H7 (cell line): ENCODE measurements at regions not wholly inside any gene's neighbourhood (a gene's known extent, or its start where the extent isn't known, plus 50 kb on each side); places are given as distances from the start of the nearest gene placed in this dataset.
A peak's percentile ranks its signal among the peaks of the same experiment; 100 is the strongest.
"Not testable (repeated sequence)": the region's sequence is repeated elsewhere in the genome, so short reads cannot be mapped to it uniquely, and the experiment has no call there.

ENCODE experiments used
- DNase-seq: peaks from one replicate; pipeline ENCODE4 v3.0.0; 2012
- H3K27me3 ChIP-seq: 2 replicates; pipeline ENCODE4 v1.6.0; 2011; ENCODE audit warnings: mild to moderate bottlenecking, low read length; ENCODE audit not compliant: control insufficient read depth, insufficient read depth
- H3K36me3 ChIP-seq: replicated peaks from 2 replicates; pipeline ENCODE4 v1.5.1; 2011; ENCODE audit warnings: low read length; ENCODE audit not compliant: control insufficient read depth, insufficient read depth
- H3K4me3 ChIP-seq: 2 replicates; pipeline ENCODE4 v1.5.1; 2011; ENCODE audit warnings: low read depth, mild to moderate bottlenecking, control low read depth, low read length, moderate library complexity; ENCODE audit not compliant: insufficient read depth

- H3K4me3 ChIP-seq = no peak overlapping the region
- no peaks in the 10 kb centered on the region for H3K27me3 ChIP-seq
- no peaks in the 10 kb centered on the region for H3K36me3 ChIP-seq
- no peak for DNase-seq
Observed at GRCh38 chr7:56483861-56484550, 367.8 kb upstream of the NUPR2 start.

- Histone ChIP-seq H3K27me3 (no peaks in the 10 kb centered on the region), H3K4me3 (no peak overlapping the region), H3K36me3 (no peaks in the 10 kb centered on the region)
- no peak for DNase-seq
Observed at GRCh38 chr7:56483153-56483552, 366.9 kb upstream of the NUPR2 start.

- Histone ChIP-seq H3K4me3 (no peak overlapping the region), H3K36me3 (no peaks in the 10 kb centered on the region), H3K27me3 (no peaks in the 10 kb centered on the region)
- DNase-seq = no peak
Observed at GRCh38 chr7:56479748-56480147, 363.5 kb upstream of the NUPR2 start.

GRCh38 chr7:56479136-56479535 lies 362.9 kb upstream of the NUPR2 start:
- no peak for DNase-seq
- Histone ChIP-seq H3K36me3 (no peaks in the 10 kb centered on the region), H3K4me3 (no peak overlapping the region), H3K27me3 (no peaks in the 10 kb centered on the region)

GRCh38 chr7:56474271-56474670 lies 358.1 kb upstream of the NUPR2 start:
- no peaks in the 10 kb centered on the region for H3K36me3 ChIP-seq
- H3K4me3 ChIP-seq = no peak overlapping the region
- H3K27me3 ChIP-seq = no peaks in the 10 kb centered on the region
- no peak for DNase-seq

GRCh38 chr7:56471811-56472210 lies 355.6 kb upstream of the NUPR2 start:
- no peak overlapping the region for H3K4me3 ChIP-seq
- no peaks in the 10 kb centered on the region for H3K36me3 ChIP-seq
- DNase-seq = no peak
- no peaks in the 10 kb centered on the region for H3K27me3 ChIP-seq

GRCh38 chr7:56466607-56467525 lies 350.6 kb upstream of the NUPR2 start:
- not testable (repeated sequence) for H3K36me3 ChIP-seq, H3K4me3 ChIP-seq, H3K27me3 ChIP-seq, DNase-seq

- H3K4me3 ChIP-seq = no peak overlapping the region
- H3K27me3 ChIP-seq = no peaks in the 10 kb centered on the region
- H3K36me3 ChIP-seq = no peaks in the 10 kb centered on the region
- DNase-seq = no peak
Observed at GRCh38 chr7:56449762-56450161, 333.5 kb upstream of the NUPR2 start.

- DNase-seq = peak; percentile 8
- H3K4me3 ChIP-seq = no peak overlapping the region
- H3K27me3 ChIP-seq = no peaks in the 10 kb centered on the region
- H3K36me3 ChIP-seq = no peaks in the 10 kb centered on the region
Observed at GRCh38 chr7:56447864-56448693, 331.9 kb upstream of the NUPR2 start.

- not testable (repeated sequence) for H3K27me3 ChIP-seq, H3K36me3 ChIP-seq, H3K4me3 ChIP-seq, DNase-seq
Observed at GRCh38 chr7:56420528-56420927, 304.3 kb upstream of the NUPR2 start.

- Histone ChIP-seq H3K4me3 (no peak overlapping the region), H3K36me3 (no peaks in the 10 kb centered on the region), H3K27me3 (no peaks in the 10 kb centered on the region)
- DNase-seq = no peak
Observed at GRCh38 chr7:56375173-56375572, 259.0 kb upstream of the NUPR2 start.

- not testable (repeated sequence) for H3K27me3 ChIP-seq, H3K36me3 ChIP-seq, H3K4me3 ChIP-seq, DNase-seq
Observed at GRCh38 chr7:56374666-56375065, 258.4 kb upstream of the NUPR2 start.

- not testable (repeated sequence) for H3K27me3 ChIP-seq, H3K4me3 ChIP-seq, DNase-seq, H3K36me3 ChIP-seq
Observed at GRCh38 chr7:56373314-56373713, 257.1 kb upstream of the NUPR2 start.

GRCh38 chr7:56371792-56372191 lies 255.6 kb upstream of the NUPR2 start:
- not testable (repeated sequence) for H3K27me3 ChIP-seq, DNase-seq, H3K36me3 ChIP-seq, H3K4me3 ChIP-seq
